Right lobe of liver (tissue), 4 donors: ENCODE measurements at regions not wholly inside any gene's neighbourhood (a gene's known extent, or its start where the extent isn't known, plus 50 kb on each side); places are given as distances from the start of the nearest gene placed in this dataset.

Source experiments
- POLR2A ChIP-seq: fragments of 450-650 bp; IDR thresholded peaks from one replicate; pipeline ENCODE4 v1.6.1; 2017; ENCODE audit warnings: antibody characterized with exemption, mild to moderate bottlenecking
- TF ChIP-seq, protein P1 (sequence below), 4 donors: fragments of 200-600 bp in 3 of 4; fragments of 450-650 bp in 1 of 4; IDR thresholded peaks; one replicate each; pipeline versions ENCODE4 v1.5.1 to v1.8.0; 2016 to 2022; ENCODE audit warnings: antibody characterized with exemption in 4 of 4, mild to moderate bottlenecking in 2 of 4
- donor health status: DM: no; HTN: no; CAD: no.
- donor health status: DM: no; HTN: no; CAD: no.
- donor health status: DM: no; HTN: yes; CAD: no.

DNA sequence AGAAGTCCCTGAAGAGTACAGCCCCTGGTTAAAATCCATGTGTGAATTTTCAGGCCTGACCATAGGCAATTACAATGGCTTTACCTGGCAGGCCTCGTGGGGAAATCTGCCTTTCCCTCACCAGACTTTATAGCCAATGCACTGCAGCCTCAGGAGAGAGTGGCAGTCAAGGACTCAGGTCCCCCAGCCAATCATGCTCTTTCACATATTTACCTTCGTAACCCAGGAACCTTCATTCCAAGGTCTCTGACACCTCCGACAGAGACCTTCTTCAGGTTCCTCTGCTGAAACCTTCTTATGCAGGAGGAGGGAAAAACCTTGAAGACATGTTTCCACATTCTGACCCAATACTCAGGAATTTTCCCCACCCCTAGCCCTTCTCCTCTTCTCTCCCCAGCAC, 118.9 kb downstream of the FASLG start:
- TF ChIP-seq, protein P1, sequence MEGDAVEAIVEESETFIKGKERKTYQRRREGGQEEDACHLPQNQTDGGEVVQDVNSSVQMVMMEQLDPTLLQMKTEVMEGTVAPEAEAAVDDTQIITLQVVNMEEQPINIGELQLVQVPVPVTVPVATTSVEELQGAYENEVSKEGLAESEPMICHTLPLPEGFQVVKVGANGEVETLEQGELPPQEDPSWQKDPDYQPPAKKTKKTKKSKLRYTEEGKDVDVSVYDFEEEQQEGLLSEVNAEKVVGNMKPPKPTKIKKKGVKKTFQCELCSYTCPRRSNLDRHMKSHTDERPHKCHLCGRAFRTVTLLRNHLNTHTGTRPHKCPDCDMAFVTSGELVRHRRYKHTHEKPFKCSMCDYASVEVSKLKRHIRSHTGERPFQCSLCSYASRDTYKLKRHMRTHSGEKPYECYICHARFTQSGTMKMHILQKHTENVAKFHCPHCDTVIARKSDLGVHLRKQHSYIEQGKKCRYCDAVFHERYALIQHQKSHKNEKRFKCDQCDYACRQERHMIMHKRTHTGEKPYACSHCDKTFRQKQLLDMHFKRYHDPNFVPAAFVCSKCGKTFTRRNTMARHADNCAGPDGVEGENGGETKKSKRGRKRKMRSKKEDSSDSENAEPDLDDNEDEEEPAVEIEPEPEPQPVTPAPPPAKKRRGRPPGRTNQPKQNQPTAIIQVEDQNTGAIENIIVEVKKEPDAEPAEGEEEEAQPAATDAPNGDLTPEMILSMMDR (IDR thresholded peaks at IDR 0.05) = no peak
- no peak for TF ChIP-seq POLR2A
